ENCODE measurements at regions not wholly inside any gene's neighbourhood (a gene's known extent, or its start where the extent isn't known, plus 50 kb on each side); places are given as distances from the start of the nearest gene placed in this dataset.

DNA sequence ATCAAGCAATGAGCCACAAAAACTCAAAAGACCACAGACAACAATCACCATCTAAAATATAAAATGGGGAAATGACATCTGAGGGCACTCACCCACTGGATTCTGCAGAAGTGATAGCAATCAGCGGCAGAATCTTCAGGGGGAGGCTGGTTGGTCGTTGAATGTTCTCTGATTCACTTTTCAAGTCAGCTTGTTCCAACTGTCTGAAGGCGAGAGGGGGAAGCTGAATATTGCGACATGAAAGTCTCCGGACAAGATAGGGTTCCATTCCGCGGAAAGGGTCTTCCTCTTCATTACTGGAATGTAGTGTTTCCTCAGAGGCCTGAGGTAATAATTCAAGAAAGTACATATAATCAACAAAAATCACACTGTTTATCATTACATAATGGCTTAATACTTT, 94.9 kb upstream of the PDE4D start:
- intact Hi-C loops (cut with DNase I; ENCODE audit: low total_unique reads): no loop called here

DNA sequence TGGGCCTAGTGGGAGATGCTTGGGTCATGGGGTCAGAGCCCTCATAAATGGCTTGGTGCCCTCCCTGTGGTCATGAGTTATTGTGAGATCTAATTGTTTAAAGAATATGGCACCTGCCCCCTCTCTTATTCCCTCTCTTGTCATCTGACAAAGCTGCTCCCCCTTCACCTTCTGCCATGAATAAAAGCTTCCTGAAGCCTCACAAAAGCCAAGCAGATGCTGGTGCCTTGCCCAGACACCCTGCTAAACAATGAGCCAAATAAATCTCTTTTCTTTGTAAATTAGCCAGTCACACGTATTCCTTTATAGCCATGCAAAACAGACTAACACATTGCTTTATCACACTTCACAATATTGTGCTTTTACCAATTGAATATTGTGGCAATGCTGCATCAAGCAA, 82.8 kb upstream of the PDE4D start:
- H3K4me3 ChIP-seq: no peak overlapping the region
- no peaks in the 10 kb centered on the region for H3K9me3 ChIP-seq
- intact Hi-C loops (cut with DNase I; ENCODE audit: low total_unique reads): no loop called here
- no peak for DNase-seq
- no peaks in the 10 kb centered on the region for H3K27me3 ChIP-seq
- WGBS, 5 donors: 80 to 92% (median 87%) methylated on average over 1 of the region's 1 CpG
- no peaks in the 10 kb centered on the region for H3K36me3 ChIP-seq
- no peaks in the 10 kb centered on the region for H3K4me1 ChIP-seq
- TF ChIP-seq POLR2A (IDR thresholded peaks at IDR 0.05) (no peak), POLR2AphosphoS5 (IDR thresholded peaks at IDR 0.05) (no peak)
- TF ChIP-seq, protein P1, sequence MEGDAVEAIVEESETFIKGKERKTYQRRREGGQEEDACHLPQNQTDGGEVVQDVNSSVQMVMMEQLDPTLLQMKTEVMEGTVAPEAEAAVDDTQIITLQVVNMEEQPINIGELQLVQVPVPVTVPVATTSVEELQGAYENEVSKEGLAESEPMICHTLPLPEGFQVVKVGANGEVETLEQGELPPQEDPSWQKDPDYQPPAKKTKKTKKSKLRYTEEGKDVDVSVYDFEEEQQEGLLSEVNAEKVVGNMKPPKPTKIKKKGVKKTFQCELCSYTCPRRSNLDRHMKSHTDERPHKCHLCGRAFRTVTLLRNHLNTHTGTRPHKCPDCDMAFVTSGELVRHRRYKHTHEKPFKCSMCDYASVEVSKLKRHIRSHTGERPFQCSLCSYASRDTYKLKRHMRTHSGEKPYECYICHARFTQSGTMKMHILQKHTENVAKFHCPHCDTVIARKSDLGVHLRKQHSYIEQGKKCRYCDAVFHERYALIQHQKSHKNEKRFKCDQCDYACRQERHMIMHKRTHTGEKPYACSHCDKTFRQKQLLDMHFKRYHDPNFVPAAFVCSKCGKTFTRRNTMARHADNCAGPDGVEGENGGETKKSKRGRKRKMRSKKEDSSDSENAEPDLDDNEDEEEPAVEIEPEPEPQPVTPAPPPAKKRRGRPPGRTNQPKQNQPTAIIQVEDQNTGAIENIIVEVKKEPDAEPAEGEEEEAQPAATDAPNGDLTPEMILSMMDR (IDR thresholded peaks at IDR 0.05): no peak
- H3K27ac ChIP-seq: no peak overlapping the region

More for the DNA sequence above, 94.9 kb upstream of the PDE4D start:
- TF ChIP-seq, protein P1 (IDR thresholded peaks at IDR 0.05): no peak
- no peak for TF ChIP-seq POLR2A (IDR thresholded peaks at IDR 0.05)
- no peak for TF ChIP-seq EP300 (IDR thresholded peaks at IDR 0.05)
- TF ChIP-seq POLR2AphosphoS5 (IDR thresholded peaks at IDR 0.05): no peak
- no peak for DNase-seq
- no peak overlapping the region for H3K4me3 ChIP-seq
- WGBS, 5 donors: 85 to 94% (median 92%) methylated on average over 7 of the region's 7 CpGs
- H3K4me1 ChIP-seq: no peaks in the 10 kb centered on the region
- H3K9me3 ChIP-seq: no peaks in the 10 kb centered on the region
- H3K27ac ChIP-seq: no peak overlapping the region
- H3K27me3 ChIP-seq: no peaks in the 10 kb centered on the region
- H3K36me3 ChIP-seq: no peaks in the 10 kb centered on the region

DNA sequence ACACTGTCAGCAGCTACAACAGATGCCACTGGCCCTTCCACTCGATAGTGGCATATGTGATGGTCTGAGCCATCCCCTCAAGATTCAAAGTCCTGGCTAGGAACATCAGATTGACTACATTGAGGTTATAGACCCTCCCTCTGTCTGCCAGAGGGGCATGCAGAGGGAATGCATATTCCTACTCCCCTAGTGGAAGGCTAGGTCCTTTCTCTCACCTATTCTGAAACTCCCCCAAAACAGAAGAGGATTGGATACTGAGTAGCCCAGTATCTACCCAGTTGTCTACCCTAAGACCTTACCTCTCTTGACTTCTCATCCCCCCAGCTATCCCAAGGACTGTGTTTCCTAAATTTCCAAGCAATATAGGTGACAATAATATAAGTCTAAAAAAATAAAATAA, 78.5 kb upstream of the PDE4D start:
- WGBS, 5 donors: 76 to 95% (median 91%) methylated on average over 1 of the region's 1 CpG

DNA sequence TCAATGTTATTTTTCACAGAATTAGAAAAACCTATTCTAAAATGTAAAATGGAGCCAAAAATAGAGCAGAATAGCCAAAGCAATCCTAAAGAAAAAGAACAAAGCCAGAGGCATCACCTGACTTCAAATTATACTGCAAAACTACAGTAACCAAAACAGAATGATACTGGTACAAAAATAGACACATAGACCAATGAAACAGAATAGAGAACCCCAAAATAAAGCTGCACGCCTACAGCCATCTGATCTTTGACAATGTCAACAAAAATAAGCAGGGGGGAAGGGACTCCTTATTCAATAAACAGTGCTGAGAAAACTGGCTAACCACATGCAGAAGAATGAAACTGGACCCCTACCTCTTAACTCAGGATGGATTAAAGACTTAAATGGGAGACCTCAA, 65.8 kb upstream of the PDE4D start:
- DNase-seq: no peak
- no peaks in the 10 kb centered on the region for H3K27me3 ChIP-seq
- intact Hi-C loops (cut with DNase I; ENCODE audit: low total_unique reads): no loop called here
- H3K4me1 ChIP-seq: no peaks in the 10 kb centered on the region
- WGBS, 5 donors: 74 to 82% (median 79%) methylated on average over 1 of the region's 1 CpG
- no peaks in the 10 kb centered on the region for H3K36me3 ChIP-seq
- H3K27ac ChIP-seq: no peak overlapping the region
- H3K4me3 ChIP-seq: no peak overlapping the region
- H3K9me3 ChIP-seq: no peaks in the 10 kb centered on the region
- no peak for TF ChIP-seq POLR2AphosphoS5 (IDR thresholded peaks at IDR 0.05)
- no peak for TF ChIP-seq POLR2A (IDR thresholded peaks at IDR 0.05)
- no peak for TF ChIP-seq EP300 (IDR thresholded peaks at IDR 0.05)
- TF ChIP-seq, protein P1 (IDR thresholded peaks at IDR 0.05): no peak

More for the DNA sequence above, 78.5 kb upstream of the PDE4D start:
- no peak for TF ChIP-seq POLR2AphosphoS5 (IDR thresholded peaks at IDR 0.05)
- TF ChIP-seq, protein P1 (IDR thresholded peaks at IDR 0.05): no peak
- no peak for TF ChIP-seq POLR2A (IDR thresholded peaks at IDR 0.05)
- no peak for TF ChIP-seq EP300 (IDR thresholded peaks at IDR 0.05)
- no peak for DNase-seq
- Histone ChIP-seq H3K4me3 (no peak overlapping the region), H3K27ac (no peak overlapping the region), H3K9me3 (no peaks in the 10 kb centered on the region), H3K27me3 (no peaks in the 10 kb centered on the region), H3K36me3 (no peaks in the 10 kb centered on the region), H3K4me1 (no peaks in the 10 kb centered on the region)
- intact Hi-C loops (cut with DNase I; ENCODE audit: low total_unique reads): no loop called here
